ENCODE measurements at regions not wholly inside any gene's neighbourhood (a gene's known extent, or its start where the extent isn't known, plus 50 kb on each side); places are given as distances from the start of the nearest gene placed in this dataset.

DNA sequence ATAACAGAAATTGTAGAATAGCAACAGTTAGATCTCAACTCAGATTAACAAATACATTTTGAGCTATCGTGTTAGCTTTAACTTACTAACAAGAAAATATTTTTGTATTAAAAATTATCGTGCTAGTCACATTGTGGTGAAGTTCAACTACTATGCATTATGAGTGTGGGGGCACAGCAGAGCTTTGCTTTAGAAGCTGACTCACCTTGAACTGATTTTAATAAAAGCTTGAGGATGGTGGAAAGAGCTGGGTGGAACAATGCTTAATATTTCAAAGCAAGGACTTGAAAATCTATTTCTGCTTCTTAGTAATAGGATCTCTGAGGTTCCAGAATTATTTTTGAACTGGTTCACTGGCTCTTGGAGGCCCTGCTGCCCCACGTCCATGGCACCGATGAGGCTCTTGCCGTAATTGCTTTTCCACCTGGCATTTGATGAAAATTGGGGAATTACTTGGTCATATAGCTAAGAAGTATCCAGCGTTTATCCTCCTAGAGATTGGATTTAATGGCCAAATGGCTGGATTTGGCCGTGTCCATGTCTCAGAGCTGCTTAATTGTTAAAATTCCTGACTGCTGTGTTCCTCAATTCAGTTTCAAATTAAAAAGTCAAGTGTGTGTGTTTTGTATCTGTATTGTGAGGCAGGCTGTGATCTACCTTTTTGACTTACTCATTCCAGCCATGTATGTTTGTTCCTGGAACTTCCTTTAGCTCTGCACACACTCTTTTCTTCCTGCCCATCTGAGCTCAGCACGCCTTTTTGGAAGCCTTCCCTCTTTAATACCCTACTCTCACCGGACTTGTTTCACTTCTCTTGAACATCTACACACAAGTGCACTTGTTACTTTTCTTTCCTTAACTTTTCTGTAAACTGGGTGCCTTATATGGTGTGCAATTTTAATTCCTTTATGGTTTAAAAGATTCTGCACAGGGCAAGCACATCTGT is 66.6 kb upstream of the LIMCH1 start:
- TF ChIP-seq, protein P1, sequence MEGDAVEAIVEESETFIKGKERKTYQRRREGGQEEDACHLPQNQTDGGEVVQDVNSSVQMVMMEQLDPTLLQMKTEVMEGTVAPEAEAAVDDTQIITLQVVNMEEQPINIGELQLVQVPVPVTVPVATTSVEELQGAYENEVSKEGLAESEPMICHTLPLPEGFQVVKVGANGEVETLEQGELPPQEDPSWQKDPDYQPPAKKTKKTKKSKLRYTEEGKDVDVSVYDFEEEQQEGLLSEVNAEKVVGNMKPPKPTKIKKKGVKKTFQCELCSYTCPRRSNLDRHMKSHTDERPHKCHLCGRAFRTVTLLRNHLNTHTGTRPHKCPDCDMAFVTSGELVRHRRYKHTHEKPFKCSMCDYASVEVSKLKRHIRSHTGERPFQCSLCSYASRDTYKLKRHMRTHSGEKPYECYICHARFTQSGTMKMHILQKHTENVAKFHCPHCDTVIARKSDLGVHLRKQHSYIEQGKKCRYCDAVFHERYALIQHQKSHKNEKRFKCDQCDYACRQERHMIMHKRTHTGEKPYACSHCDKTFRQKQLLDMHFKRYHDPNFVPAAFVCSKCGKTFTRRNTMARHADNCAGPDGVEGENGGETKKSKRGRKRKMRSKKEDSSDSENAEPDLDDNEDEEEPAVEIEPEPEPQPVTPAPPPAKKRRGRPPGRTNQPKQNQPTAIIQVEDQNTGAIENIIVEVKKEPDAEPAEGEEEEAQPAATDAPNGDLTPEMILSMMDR (IDR thresholded peaks at IDR 0.05; ENCODE audit: insufficient read depth, low read length) = no peak
- TF ChIP-seq POLR2AphosphoS5 (IDR thresholded peaks at IDR 0.05; ENCODE audit: low read depth) (no peak), GABPA (IDR thresholded peaks at IDR 0.05; ENCODE audit: low read depth) (no peak)
- TF ChIP-seq, protein P2, sequence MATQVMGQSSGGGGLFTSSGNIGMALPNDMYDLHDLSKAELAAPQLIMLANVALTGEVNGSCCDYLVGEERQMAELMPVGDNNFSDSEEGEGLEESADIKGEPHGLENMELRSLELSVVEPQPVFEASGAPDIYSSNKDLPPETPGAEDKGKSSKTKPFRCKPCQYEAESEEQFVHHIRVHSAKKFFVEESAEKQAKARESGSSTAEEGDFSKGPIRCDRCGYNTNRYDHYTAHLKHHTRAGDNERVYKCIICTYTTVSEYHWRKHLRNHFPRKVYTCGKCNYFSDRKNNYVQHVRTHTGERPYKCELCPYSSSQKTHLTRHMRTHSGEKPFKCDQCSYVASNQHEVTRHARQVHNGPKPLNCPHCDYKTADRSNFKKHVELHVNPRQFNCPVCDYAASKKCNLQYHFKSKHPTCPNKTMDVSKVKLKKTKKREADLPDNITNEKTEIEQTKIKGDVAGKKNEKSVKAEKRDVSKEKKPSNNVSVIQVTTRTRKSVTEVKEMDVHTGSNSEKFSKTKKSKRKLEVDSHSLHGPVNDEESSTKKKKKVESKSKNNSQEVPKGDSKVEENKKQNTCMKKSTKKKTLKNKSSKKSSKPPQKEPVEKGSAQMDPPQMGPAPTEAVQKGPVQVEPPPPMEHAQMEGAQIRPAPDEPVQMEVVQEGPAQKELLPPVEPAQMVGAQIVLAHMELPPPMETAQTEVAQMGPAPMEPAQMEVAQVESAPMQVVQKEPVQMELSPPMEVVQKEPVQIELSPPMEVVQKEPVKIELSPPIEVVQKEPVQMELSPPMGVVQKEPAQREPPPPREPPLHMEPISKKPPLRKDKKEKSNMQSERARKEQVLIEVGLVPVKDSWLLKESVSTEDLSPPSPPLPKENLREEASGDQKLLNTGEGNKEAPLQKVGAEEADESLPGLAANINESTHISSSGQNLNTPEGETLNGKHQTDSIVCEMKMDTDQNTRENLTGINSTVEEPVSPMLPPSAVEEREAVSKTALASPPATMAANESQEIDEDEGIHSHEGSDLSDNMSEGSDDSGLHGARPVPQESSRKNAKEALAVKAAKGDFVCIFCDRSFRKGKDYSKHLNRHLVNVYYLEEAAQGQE (IDR thresholded peaks at IDR 0.05; ENCODE audit: insufficient replicate concordance, low read depth) = no peak

Measured in HL-60 (cell line).